Common myeloid progenitor, CD34-positive (primary cell): ENCODE measurements at regions not wholly inside any gene's neighbourhood (a gene's known extent, or its start where the extent isn't known, plus 50 kb on each side); places are given as distances from the start of the nearest gene placed in this dataset.
"Not testable (repeated sequence)": the region's sequence is repeated elsewhere in the genome, so short reads cannot be mapped to it uniquely, and the experiment has no call there.

Source experiments
- CTCF ChIA-PET: fragments of 350-600 bp; sonication (Branson Sonifier 250); formaldehyde crosslinking; loops from one replicate; lab custom pipeline; 2021; ENCODE audit warnings: antibody characterized with exemption; lab: Charles Lee
- POLR2A ChIA-PET: fragments of 350-600 bp; sonication (Branson Sonifier 250); formaldehyde crosslinking; loops from one replicate; lab custom pipeline; 2021; ENCODE audit warnings: antibody characterized with exemption; lab: Charles Lee
- DNase-seq, 3 donors: peaks; one replicate each; pipeline versions ENCODE4 v3.0.0 to v3.0.0-alpha.2; 2013
- H3K27ac ChIP-seq, 2 experiments: 1 replicate in 1 of 2; 2 replicates in 1 of 2; pipeline ENCODE4 v1.7.0; 2013; ENCODE audit warnings: inconsistent platforms in 2 of 2, low read length in 2 of 2, mild to moderate bottlenecking in 2 of 2, low read depth in 1 of 2, moderate library complexity in 1 of 2; ENCODE audit not compliant: severe bottlenecking in 2 of 2, insufficient read depth in 1 of 2, poor library complexity in 1 of 2
- H3K27me3 ChIP-seq, 5 experiments: replicated peaks in 2 of 5; 1 replicate in 3 of 5; 2 replicates in 2 of 5; pipeline versions ENCODE4 v1.6.1 to v1.7.0; 2013; ENCODE audit warnings: low read length in 4 of 5, mild to moderate bottlenecking in 2 of 5, moderate library complexity in 2 of 5, inconsistent platforms in 1 of 5; ENCODE audit not compliant: insufficient read depth in 5 of 5, control insufficient read depth in 4 of 5
- H3K36me3 ChIP-seq, 4 experiments: 1 replicate in 2 of 4; 2 replicates in 2 of 4; pipeline versions ENCODE4 v1.6.1 to v1.7.0; 2013; ENCODE audit warnings: low read length in 3 of 4, control low read depth in 1 of 4, mild to moderate bottlenecking in 1 of 4; ENCODE audit not compliant: control insufficient read depth in 4 of 4, insufficient read depth in 4 of 4
- H3K4me1 ChIP-seq, 4 experiments: 1 replicate in 3 of 4; 2 replicates in 1 of 4; pipeline versions ENCODE4 v1.6.1 to v1.7.1; 2013; ENCODE audit warnings: low read length in 3 of 4, mild to moderate bottlenecking in 3 of 4, control low read depth in 1 of 4, inconsistent platforms in 1 of 4, moderate library complexity in 1 of 4; ENCODE audit not compliant: control insufficient read depth in 4 of 4, insufficient read depth in 4 of 4; ENCODE audit errors: control extremely low read depth in 1 of 4
- H3K4me3 ChIP-seq, 7 experiments: 1 replicate in 4 of 7; 2 replicates in 3 of 7; pipeline versions ENCODE4 v1.5.1 to v1.7.0; 2013; ENCODE audit warnings: mild to moderate bottlenecking in 7 of 7, low read length in 6 of 7, moderate library complexity in 6 of 7, inconsistent platforms in 2 of 7, low read depth in 2 of 7, control low read depth in 1 of 7; ENCODE audit not compliant: insufficient read depth in 4 of 7, control insufficient read depth in 1 of 7; ENCODE audit errors: extremely low read depth in 1 of 7
- H3K9me3 ChIP-seq, 5 experiments: 1 replicate in 4 of 5; 2 replicates in 1 of 5; pipeline versions ENCODE4 v1.6.1 to v1.7.1; 2013; ENCODE audit warnings: low read length in 4 of 5, mild to moderate bottlenecking in 2 of 5, inconsistent platforms in 1 of 5, low read depth in 1 of 5, moderate library complexity in 1 of 5; ENCODE audit not compliant: control insufficient read depth in 4 of 5, insufficient read depth in 2 of 5; ENCODE audit errors: control extremely low read depth in 1 of 5
- WGBS: methylation state at CpG from one replicate; pipeline ENCODE4 v1.1.5; 2013; ENCODE audit not compliant: insufficient coverage; 5-methylcytosine and 5-hydroxymethylcytosine counted together

DNA sequence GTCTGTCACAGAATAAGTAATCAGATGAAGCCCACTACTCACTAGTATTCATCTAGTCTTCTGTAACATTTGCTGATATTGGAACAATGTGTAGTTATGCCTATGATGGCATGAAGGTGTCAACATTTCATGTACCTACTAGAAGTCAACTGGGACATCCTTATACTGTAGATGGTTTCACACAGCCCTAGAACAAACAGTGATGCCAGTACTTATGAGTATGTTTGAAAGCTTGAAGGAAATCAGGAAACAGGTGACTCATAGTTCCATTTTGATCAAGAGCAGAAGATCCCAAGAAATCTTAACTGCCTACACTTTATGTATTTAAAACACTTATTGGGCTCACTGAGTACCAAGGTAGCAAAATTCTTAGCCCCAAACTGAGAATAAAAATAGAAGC is 1519.6 kb downstream of the REEP3 start:
- ChIA-PET POLR2A (no interaction called here), CTCF (no interaction called here)
- Histone ChIP-seq H3K9me3 (peaks cover 0 to 3% (median 0%) of the 10 kb centered on the region in 5 experiments), H3K36me3 (no peaks in the 10 kb centered on the region), H3K4me3 (no peak overlapping the region), H3K27me3 (no peaks in the 10 kb centered on the region), H3K4me1 (no peaks in the 10 kb centered on the region), H3K27ac (no peak overlapping the region)
- DNase-seq = no peak

DNA sequence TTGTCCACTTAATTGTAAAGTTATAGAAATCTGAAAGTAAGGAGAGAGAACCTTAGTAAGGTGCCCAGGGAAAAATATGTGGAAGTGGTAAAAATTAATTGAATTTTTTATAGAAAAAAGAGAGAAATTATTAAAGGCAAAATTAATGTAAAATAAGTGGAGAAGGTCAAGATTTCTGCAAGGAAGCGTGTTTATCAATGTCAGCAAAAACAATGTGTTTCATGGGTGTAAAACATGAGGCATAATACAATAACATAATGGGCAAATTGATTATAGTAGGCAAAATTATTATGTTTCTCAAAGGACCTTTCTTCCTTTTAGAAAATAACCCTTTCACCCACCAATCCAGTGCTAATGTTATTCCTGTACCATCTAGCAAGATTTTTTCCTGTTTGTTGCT is 1520.1 kb downstream of the REEP3 start:
- DNase-seq = no peak
- no peaks in the 10 kb centered on the region for H3K36me3 ChIP-seq
- no CpG with 5 or more reads among the region's 1 CpG for WGBS
- ChIA-PET POLR2A (no interaction called here), CTCF (no interaction called here)
- H3K4me3 ChIP-seq = no peak overlapping the region
- H3K9me3 ChIP-seq = peaks cover 0 to 3% (median 0%) of the 10 kb centered on the region in 5 experiments
- H3K27ac ChIP-seq = no peak overlapping the region
- no peaks in the 10 kb centered on the region for H3K27me3 ChIP-seq
- no peaks in the 10 kb centered on the region for H3K4me1 ChIP-seq

DNA sequence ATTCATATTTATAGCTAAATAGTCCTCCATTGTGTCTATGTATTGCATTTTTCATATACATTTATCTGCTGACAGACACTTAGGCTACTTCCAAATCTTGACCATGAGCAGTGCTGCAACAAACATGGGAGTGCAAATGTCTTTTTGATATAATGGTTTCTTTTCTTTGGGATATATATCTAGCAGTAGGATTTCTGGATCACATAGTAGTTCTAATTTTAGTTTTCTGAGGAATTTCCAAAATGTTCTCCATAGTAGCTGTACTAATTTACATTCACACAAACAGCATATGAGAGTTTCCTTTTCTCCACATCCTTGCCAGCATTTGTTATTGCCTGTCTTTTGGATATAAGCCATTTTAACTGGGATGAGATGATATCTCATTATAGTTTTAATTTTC is 1521.3 kb downstream of the REEP3 start:
- POLR2A ChIA-PET = no interaction called here
- CTCF ChIA-PET = no interaction called here
- no peak overlapping the region for H3K27ac ChIP-seq
- no peaks in the 10 kb centered on the region for H3K27me3 ChIP-seq
- no peaks in the 10 kb centered on the region for H3K36me3 ChIP-seq
- no peak overlapping the region for H3K4me3 ChIP-seq
- H3K4me1 ChIP-seq = no peaks in the 10 kb centered on the region
- H3K9me3 ChIP-seq = no peaks in the 10 kb centered on the region
- no peak for DNase-seq

DNA sequence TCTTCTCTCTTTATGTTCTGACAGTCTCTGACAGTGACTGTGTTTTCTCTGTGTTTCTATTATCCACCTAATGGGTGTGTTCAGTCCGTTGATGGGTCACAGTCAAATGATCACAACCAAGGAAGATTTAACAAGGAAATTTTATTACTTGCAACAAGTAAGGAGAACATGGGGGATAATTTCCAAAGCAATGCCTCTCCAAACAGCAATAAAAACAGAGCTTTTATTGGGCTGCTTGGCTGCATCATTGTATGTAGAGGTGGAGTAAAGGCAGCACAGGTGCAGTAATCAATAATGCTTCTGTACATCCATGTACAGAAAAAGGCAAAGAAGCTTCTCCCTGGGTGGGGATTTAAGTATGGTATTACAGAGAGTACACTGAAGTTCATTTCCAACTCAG is 1525.6 kb downstream of the REEP3 start:
- Histone ChIP-seq H3K4me3 (no peak overlapping the region), H3K36me3 (no peaks in the 10 kb centered on the region), H3K27me3 (no peaks in the 10 kb centered on the region), H3K9me3 (no peaks in the 10 kb centered on the region), H3K27ac (no peak overlapping the region), H3K4me1 (no peaks in the 10 kb centered on the region)
- no CpG with 5 or more reads among the region's 1 CpG for WGBS
- DNase-seq = no peak
- POLR2A ChIA-PET = no interaction called here
- CTCF ChIA-PET = no interaction called here

DNA sequence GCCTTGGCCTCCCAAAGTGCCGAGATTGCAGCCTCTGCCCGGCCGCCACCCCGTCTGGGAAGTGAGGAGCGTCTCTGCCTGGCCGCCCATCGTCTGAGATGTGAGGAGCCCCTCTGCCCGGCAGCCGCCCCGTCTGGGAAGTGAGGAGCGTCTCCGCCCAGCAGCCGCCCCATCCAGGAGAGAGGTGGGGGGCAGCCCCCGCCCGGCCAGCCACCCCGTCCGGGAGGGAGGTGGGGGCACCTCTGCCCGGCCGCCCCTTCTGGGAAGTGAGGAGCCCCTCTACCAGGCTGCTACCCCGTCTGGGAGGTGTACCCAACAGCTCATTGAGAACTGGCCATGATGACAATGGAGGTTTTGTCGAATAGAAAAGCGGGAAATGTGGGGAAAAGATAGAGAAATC is 1530.9 kb downstream of the REEP3 start:
- H3K36me3 ChIP-seq, CTCF ChIA-PET, H3K27me3 ChIP-seq, POLR2A ChIA-PET, DNase-seq, H3K4me1 ChIP-seq, H3K9me3 ChIP-seq, H3K4me3 ChIP-seq, H3K27ac ChIP-seq: not testable (repeated sequence)
- WGBS = 95% methylated on average over 7 of the region's 22 CpGs

DNA sequence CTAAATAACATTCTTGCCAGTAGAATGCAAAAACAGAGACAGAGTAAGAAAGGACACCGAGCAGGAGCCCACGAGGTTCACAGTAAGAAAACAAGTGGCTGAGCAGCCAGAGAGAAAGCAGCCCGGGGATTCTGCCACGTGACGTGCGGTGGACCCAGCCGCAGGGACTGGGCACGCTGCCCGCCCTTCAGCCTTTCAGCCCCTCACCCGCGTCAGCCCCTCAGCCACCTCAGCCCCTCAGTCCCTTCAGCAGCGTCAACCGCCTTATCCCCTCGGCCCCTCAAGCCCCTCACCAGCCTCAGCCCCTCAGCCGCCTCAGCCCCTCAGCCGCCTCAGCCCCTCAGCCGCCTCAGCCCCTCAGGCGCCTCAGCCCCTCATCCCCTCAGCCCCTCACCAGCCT is 1532.2 kb downstream of the REEP3 start:
- H3K9me3 ChIP-seq, H3K4me1 ChIP-seq, H3K4me3 ChIP-seq, CTCF ChIA-PET, H3K36me3 ChIP-seq, POLR2A ChIA-PET, H3K27me3 ChIP-seq, DNase-seq, H3K27ac ChIP-seq: not testable (repeated sequence)
- WGBS = 96% methylated on average over 14 of the region's 18 CpGs

DNA sequence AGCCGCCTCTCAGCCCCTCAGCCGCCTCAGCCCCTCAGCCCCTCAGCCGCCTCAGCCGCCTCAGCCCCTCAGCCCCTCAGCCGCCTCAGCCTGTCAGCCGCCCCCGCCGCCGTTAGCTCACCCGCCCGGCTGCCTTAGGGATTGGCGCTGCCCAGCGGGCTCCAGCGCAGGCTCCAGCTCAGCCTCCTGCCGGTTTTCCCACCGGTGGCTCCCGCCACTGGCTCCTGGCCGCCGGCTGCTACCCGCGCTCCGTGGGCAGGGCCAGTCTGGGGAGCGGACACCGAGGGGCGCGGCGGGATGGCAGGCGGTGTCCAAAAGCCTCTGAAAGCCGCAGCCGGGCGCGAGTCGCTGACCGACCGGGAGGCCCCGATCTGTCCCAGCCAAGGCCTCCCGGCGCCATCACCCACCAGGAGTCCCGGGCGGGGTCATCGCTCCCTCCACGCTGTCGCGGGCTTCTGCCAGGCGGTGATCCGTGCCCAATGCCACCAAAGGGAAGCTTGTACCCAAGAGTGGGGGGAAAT is 1532.7 kb downstream of the REEP3 start:
- POLR2A ChIA-PET = not testable (repeated sequence)
- 75% methylated on average over 38 of the region's 46 CpGs for WGBS

More for the DNA sequence above, 1532.7 kb downstream of the REEP3 start:
- H3K9me3 ChIP-seq, DNase-seq, H3K4me1 ChIP-seq, H3K4me3 ChIP-seq, H3K36me3 ChIP-seq, H3K27me3 ChIP-seq, CTCF ChIA-PET, H3K27ac ChIP-seq: not testable (repeated sequence)
